HepG2 (cell line): ENCODE measurements at regions not wholly inside any gene's neighbourhood (a gene's known extent, or its start where the extent isn't known, plus 50 kb on each side); places are given as distances from the start of the nearest gene placed in this dataset.

Experiments used
- ATAC-seq: fragments of 200-7000 bp; cut with Tn5 transposase; 3 replicates; pipeline ENCODE4 v1.9.1; 2020; ENCODE audit warnings: mild to moderate bottlenecking, moderate library complexity
- BruUV-seq: library from RNA; stranded (reverse); fragments of 400-500 nt; replicated peaks from 2 replicates; lab custom pipeline; 2021; lab: Mats Ljungman, UMichigan
- CTCF ChIA-PET: fragments of 300-600 bp; formaldehyde crosslinking; extraction: SDS; loops from one replicate; lab custom pipeline; 2021; ENCODE audit warnings: low total read pairs, inconsistent platforms, low intra/inter-chr PET ratio; lab: Yijun Ruan, JAX
- POLR2A ChIA-PET: fragments of 350-600 bp; sonication (Branson Sonifier 250); formaldehyde crosslinking; loops from one replicate; lab custom pipeline; 2020; ENCODE audit warnings: antibody characterized with exemption, inconsistent platforms; lab: Yijun Ruan, JAX
- DNase-seq: peaks from one replicate; pipeline ENCODE4 v3.0.0-alpha.2; 2015; ENCODE audit warnings: low spot score
- FAIRE-seq: peaks from 3 replicates; lab custom pipeline; 2011; peaks lifted over from hg19 to GRCh38; lab: Jason Lieb, UNC
- H2AFZ ChIP-seq: one replicate; pipeline ENCODE4 v1.6.1; 2011; ENCODE audit warnings: low read length, inconsistent platforms
- H3K27ac ChIP-seq: fragments of 300-600 bp; 3 replicates; pipeline ENCODE4 v1.8.0; 2011; ENCODE audit warnings: mixed run types, mild to moderate bottlenecking, mixed read lengths, low read length, inconsistent platforms; ENCODE audit not compliant: insufficient read depth; ENCODE audit errors: extremely low read length
- H3K27me3 ChIP-seq, 2 experiments: fragments of 200-600 bp in 1 of 2; 2 replicates in 1 of 2; 3 replicates in 1 of 2; pipeline versions ENCODE4 v1.6.0 to v1.8.0; 2011; ENCODE audit warnings: low read length in 2 of 2, mild to moderate bottlenecking in 2 of 2, moderate library complexity in 2 of 2, inconsistent platforms in 1 of 2; ENCODE audit not compliant: insufficient read depth in 2 of 2, control insufficient read depth in 1 of 2
- H3K36me3 ChIP-seq, 2 experiments: fragments of 200-600 bp in 1 of 2; replicated peaks in 1 of 2; 2 replicates in 1 of 2; 3 replicates in 1 of 2; pipeline versions ENCODE4 v1.5.1 to v1.8.0; 2011; ENCODE audit warnings: low read length in 2 of 2, inconsistent platforms in 1 of 2; ENCODE audit not compliant: insufficient read depth in 2 of 2, control insufficient read depth in 1 of 2
- H3K4me1 ChIP-seq: 2 replicates; pipeline ENCODE4 v1.5.1; 2012; ENCODE audit warnings: low read length, inconsistent platforms; ENCODE audit not compliant: insufficient read depth
- H3K4me2 ChIP-seq: 2 replicates; pipeline ENCODE4 v1.6.0; 2011; ENCODE audit warnings: low read depth, low read length, inconsistent platforms
- H3K4me3 ChIP-seq, 3 experiments: fragments of 200-600 bp in 1 of 3; sonication (generic), shearing (Covaris generic) in 1 of 3; replicated peaks in 1 of 3; 2 replicates each; pipeline ENCODE4 v1.5.1; 2011 to 2016; ENCODE audit warnings: low read length in 3 of 3, inconsistent platforms in 2 of 3, low read depth in 2 of 3, mild to moderate bottlenecking in 2 of 3, control low read depth in 1 of 3, mixed read lengths in 1 of 3; ENCODE audit not compliant: insufficient read depth in 1 of 3
- H3K79me2 ChIP-seq: one replicate; pipeline ENCODE4 v1.6.1; 2011; ENCODE audit warnings: low read length, inconsistent platforms; ENCODE audit not compliant: insufficient read depth
- H3K9ac ChIP-seq: 2 replicates; pipeline ENCODE4 v1.6.0; 2011; ENCODE audit warnings: mild to moderate bottlenecking, low read depth, low read length, inconsistent platforms; ENCODE audit not compliant: insufficient read depth
- H3K9me3 ChIP-seq: 2 replicates; pipeline ENCODE4 v1.5.1; 2012; ENCODE audit warnings: mild to moderate bottlenecking, low read length
- H4K20me1 ChIP-seq: 2 replicates; pipeline ENCODE4 v1.6.0; 2011; ENCODE audit warnings: inconsistent platforms, mild to moderate bottlenecking, low read length, moderate library complexity; ENCODE audit not compliant: insufficient read depth
- CAMTA2 ChIP-seq: sonication (generic); formaldehyde crosslinking; IDR thresholded peaks from 2 replicates; pipeline ENCODE4 v1.4.0; 2020; ENCODE audit warnings: mild to moderate bottlenecking, missing genetic modification reagents, borderline replicate concordance
- HBP1 ChIP-seq: IDR thresholded peaks from 2 replicates; pipeline ENCODE4 v1.6.1; 2016; ENCODE audit warnings: low read depth, control low read depth
- REXO4 ChIP-seq: sonication (generic); formaldehyde crosslinking; IDR thresholded peaks from 2 replicates; pipeline ENCODE4 v1.8.0; 2022; ENCODE audit warnings: missing genetic modification reagents, mild to moderate bottlenecking, borderline replicate concordance
- ZNF607 ChIP-seq: sonication (generic); formaldehyde crosslinking; IDR thresholded peaks from 2 replicates; pipeline ENCODE4 v1.5.1; 2020; ENCODE audit warnings: missing genetic modification reagents, mild to moderate bottlenecking, borderline replicate concordance
- ZNF703 ChIP-seq: sonication (generic); formaldehyde crosslinking; IDR thresholded peaks from 2 replicates; pipeline ENCODE4 v1.5.1; 2020; ENCODE audit warnings: missing genetic modification reagents, mild to moderate bottlenecking, moderate library complexity, borderline replicate concordance
- WGBS: methylation state at CpG from one replicate; pipeline ENCODE4 v1.1.6; 2017; ENCODE audit warnings: low lambda C conversion rate; 5-methylcytosine and 5-hydroxymethylcytosine counted together
- in situ Hi-C: cut with HindIII; loops from 2 replicates; pipeline ENCODE4 v1.10.0; 2017; ENCODE audit warnings: low pct_unique_long_range_greater_than_20kb; ENCODE audit not compliant: extremely low pct_ligation_motif_present
- intact Hi-C: fragments of 100-400 bp; cut with micrococcal nuclease; formaldehyde crosslinking; loops from one replicate; pipeline ENCODE4 v1.10.0; 2022; ENCODE audit not compliant: unreplicated experiment
- TF ChIP-seq, protein P1 (sequence below): sonication (generic); formaldehyde crosslinking; IDR thresholded peaks from 2 replicates; pipeline ENCODE4 v1.5.0; 2020; ENCODE audit warnings: mild to moderate bottlenecking, missing genetic modification reagents, borderline replicate concordance
- TF ChIP-seq, protein P2 (sequence below): sonication (generic); formaldehyde crosslinking; IDR thresholded peaks from 2 replicates; pipeline ENCODE4 v1.8.0; 2022; ENCODE audit warnings: mild to moderate bottlenecking, missing genetic modification reagents; ENCODE audit not compliant: insufficient replicate concordance

- TF ChIP-seq ZNF607 (CRISPR knock-in tag), result no peak
Measured at GRCh38 chr10:117830205-117830604, 216.5 kb downstream of the RAB11FIP2 start (continued).

DNA sequence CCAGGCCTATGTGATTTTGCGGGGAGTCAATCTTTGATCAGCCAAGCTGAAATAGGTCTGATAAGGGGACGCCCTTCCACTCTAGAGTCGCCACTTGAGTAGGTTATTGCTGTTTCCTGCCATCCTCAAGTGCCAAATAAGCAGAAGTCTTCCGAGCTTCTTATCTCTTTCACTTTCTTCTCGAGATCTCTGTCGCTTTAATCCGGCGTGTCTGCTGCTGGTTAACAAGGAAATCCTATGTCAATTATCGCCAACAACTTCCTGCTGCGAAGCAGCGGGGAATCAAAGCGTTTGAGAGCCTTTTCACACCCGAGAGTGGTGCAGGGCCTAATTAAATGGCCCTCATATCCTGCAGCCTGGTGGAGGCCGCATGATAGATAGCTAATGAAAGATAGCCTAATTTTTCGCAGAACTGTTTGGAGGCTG, 215.9 kb downstream of the RAB11FIP2 start:
- 23% methylated on average over 15 of the region's 15 CpGs for WGBS
- no peak overlapping the region for H3K4me2 ChIP-seq
- no peak overlapping the region for H3K4me3 ChIP-seq
- H3K9me3 ChIP-seq, result no peaks in the 10 kb centered on the region
- ATAC-seq (no peak), DNase-seq (no peak), FAIRE-seq (no peak)
- in situ Hi-C loops, result no loop called here
- H3K79me2 ChIP-seq, result no peaks in the 10 kb centered on the region
- BruUV-seq, result no TSS peak
- POLR2A ChIA-PET, result no interaction called here
- TF ChIP-seq, protein P1, sequence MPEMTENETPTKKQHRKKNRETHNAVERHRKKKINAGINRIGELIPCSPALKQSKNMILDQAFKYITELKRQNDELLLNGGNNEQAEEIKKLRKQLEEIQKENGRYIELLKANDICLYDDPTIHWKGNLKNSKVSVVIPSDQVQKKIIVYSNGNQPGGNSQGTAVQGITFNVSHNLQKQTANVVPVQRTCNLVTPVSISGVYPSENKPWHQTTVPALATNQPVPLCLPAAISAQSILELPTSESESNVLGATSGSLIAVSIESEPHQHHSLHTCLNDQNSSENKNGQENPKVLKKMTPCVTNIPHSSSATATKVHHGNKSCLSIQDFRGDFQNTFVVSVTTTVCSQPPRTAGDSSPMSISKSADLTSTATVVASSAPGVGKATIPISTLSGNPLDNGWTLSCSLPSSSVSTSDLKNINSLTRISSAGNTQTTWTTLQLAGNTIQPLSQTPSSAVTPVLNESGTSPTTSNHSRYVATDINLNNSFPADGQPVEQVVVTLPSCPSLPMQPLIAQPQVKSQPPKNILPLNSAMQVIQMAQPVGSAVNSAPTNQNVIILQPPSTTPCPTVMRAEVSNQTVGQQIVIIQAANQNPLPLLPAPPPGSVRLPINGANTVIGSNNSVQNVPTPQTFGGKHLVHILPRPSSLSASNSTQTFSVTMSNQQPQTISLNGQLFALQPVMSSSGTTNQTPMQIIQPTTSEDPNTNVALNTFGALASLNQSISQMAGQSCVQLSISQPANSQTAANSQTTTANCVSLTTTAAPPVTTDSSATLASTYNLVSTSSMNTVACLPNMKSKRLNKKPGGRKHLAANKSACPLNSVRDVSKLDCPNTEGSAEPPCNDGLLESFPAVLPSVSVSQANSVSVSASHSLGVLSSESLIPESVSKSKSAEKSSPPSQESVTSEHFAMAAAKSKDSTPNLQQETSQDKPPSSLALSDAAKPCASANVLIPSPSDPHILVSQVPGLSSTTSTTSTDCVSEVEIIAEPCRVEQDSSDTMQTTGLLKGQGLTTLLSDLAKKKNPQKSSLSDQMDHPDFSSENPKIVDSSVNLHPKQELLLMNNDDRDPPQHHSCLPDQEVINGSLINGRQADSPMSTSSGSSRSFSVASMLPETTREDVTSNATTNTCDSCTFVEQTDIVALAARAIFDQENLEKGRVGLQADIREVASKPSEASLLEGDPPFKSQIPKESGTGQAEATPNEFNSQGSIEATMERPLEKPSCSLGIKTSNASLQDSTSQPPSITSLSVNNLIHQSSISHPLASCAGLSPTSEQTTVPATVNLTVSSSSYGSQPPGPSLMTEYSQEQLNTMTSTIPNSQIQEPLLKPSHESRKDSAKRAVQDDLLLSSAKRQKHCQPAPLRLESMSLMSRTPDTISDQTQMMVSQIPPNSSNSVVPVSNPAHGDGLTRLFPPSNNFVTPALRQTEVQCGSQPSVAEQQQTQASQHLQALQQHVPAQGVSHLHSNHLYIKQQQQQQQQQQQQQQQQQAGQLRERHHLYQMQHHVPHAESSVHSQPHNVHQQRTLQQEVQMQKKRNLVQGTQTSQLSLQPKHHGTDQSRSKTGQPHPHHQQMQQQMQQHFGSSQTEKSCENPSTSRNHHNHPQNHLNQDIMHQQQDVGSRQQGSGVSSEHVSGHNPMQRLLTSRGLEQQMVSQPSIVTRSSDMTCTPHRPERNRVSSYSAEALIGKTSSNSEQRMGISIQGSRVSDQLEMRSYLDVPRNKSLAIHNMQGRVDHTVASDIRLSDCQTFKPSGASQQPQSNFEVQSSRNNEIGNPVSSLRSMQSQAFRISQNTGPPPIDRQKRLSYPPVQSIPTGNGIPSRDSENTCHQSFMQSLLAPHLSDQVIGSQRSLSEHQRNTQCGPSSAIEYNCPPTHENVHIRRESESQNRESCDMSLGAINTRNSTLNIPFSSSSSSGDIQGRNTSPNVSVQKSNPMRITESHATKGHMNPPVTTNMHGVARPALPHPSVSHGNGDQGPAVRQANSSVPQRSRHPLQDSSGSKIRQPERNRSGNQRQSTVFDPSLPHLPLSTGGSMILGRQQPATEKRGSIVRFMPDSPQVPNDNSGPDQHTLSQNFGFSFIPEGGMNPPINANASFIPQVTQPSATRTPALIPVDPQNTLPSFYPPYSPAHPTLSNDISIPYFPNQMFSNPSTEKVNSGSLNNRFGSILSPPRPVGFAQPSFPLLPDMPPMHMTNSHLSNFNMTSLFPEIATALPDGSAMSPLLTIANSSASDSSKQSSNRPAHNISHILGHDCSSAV (CRISPR knock-in tag), result no peak
- no peak for TF ChIP-seq HBP1 (CRISPR knock-in tag)
- no peak for TF ChIP-seq CAMTA2 (CRISPR knock-in tag)
- TF ChIP-seq REXO4 (CRISPR knock-in tag), result no peak
- TF ChIP-seq, protein P2, sequence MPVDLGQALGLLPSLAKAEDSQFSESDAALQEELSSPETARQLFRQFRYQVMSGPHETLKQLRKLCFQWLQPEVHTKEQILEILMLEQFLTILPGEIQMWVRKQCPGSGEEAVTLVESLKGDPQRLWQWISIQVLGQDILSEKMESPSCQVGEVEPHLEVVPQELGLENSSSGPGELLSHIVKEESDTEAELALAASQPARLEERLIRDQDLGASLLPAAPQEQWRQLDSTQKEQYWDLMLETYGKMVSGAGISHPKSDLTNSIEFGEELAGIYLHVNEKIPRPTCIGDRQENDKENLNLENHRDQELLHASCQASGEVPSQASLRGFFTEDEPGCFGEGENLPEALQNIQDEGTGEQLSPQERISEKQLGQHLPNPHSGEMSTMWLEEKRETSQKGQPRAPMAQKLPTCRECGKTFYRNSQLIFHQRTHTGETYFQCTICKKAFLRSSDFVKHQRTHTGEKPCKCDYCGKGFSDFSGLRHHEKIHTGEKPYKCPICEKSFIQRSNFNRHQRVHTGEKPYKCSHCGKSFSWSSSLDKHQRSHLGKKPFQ (CRISPR knock-in tag), result no peak
- TF ChIP-seq ZNF703 (CRISPR knock-in tag), result no peak
- CTCF ChIA-PET, result no interaction called here
- no peaks in the 10 kb centered on the region for H3K36me3 ChIP-seq
- intact Hi-C loops, result no loop called here
- H3K4me1 ChIP-seq, result no peaks in the 10 kb centered on the region
- H4K20me1 ChIP-seq, result no peaks in the 10 kb centered on the region
- H2AFZ ChIP-seq, result no peak overlapping the region
- H3K9ac ChIP-seq, result no peak overlapping the region
- peaks cover 0 to 20% of the 10 kb centered on the region in 2 experiments; a peak in 2 of 5 replicates for H3K27me3 ChIP-seq
- no peak overlapping the region for H3K27ac ChIP-seq
